PC-9 (cell line): ENCODE measurements at regions not wholly inside any gene's neighbourhood (a gene's known extent, or its start where the extent isn't known, plus 50 kb on each side); places are given as distances from the start of the nearest gene placed in this dataset.

Experiments
- EZH2 ChIP-seq: fragments of 200-600 bp; sonication (generic); IDR thresholded peaks from 2 replicates; pipeline ENCODE4 v1.8.0; 2017; ENCODE audit warnings: antibody characterized with exemption, low read depth
- TF ChIP-seq, protein P1 (sequence below): fragments of 200-600 bp; sonication (generic); conservative IDR thresholded peaks from 2 replicates; pipeline ENCODE4 v1.6.1; 2017; ENCODE audit warnings: mixed run types, antibody characterized with exemption, mild to moderate bottlenecking, moderate library complexity

- TF ChIP-seq, protein P1, sequence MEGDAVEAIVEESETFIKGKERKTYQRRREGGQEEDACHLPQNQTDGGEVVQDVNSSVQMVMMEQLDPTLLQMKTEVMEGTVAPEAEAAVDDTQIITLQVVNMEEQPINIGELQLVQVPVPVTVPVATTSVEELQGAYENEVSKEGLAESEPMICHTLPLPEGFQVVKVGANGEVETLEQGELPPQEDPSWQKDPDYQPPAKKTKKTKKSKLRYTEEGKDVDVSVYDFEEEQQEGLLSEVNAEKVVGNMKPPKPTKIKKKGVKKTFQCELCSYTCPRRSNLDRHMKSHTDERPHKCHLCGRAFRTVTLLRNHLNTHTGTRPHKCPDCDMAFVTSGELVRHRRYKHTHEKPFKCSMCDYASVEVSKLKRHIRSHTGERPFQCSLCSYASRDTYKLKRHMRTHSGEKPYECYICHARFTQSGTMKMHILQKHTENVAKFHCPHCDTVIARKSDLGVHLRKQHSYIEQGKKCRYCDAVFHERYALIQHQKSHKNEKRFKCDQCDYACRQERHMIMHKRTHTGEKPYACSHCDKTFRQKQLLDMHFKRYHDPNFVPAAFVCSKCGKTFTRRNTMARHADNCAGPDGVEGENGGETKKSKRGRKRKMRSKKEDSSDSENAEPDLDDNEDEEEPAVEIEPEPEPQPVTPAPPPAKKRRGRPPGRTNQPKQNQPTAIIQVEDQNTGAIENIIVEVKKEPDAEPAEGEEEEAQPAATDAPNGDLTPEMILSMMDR = no peak
- TF ChIP-seq EZH2 = no peak
Observed at GRCh38 chr15:93486407-93487117, 397.6 kb upstream of the RGMA start.
